ENCODE measurements at regions not wholly inside any gene's neighbourhood (a gene's known extent, or its start where the extent isn't known, plus 50 kb on each side); places are given as distances from the start of the nearest gene placed in this dataset.

- no peak overlapping the region for H3K9ac ChIP-seq (ENCODE audit: control insufficient read depth, insufficient read depth, low read length)
- no peak overlapping the region for H3K4me3 ChIP-seq
- SMC1A ChIA-PET (ENCODE audit: uncharacterized antibody, unreplicated experiment): no interaction called here
- H3K27ac ChIP-seq (ENCODE audit: control insufficient read depth, insufficient read depth): no peak overlapping the region
- FAIRE-seq (no peak), DNase-seq (ENCODE audit: low read depth, low spot score) (no peak), ATAC-seq (no peak)
- in situ Hi-C loops (cut with MboI) (no loop called here), intact Hi-C loops (cut with micrococcal nuclease; ENCODE audit: unreplicated experiment) (no loop called here)
- no TSS peak for BruUV-seq (replicated peaks)
- no peaks in the 10 kb centered on the region for H3K79me2 ChIP-seq (ENCODE audit: control insufficient read depth, insufficient read depth, low read length)
- CTCF ChIA-PET: no interaction called here
- no peaks in the 10 kb centered on the region for H3K4me1 ChIP-seq (ENCODE audit: control insufficient read depth, insufficient read depth, low read length)
- POLR2A ChIA-PET: no interaction called here
- H3K36me3 ChIP-seq (ENCODE audit: control insufficient read depth in 2 of 2, insufficient read depth in 2 of 2, low read length in 1 of 2): no peaks in the 10 kb centered on the region
- no peaks in the 10 kb centered on the region; the same call in 2 of the 3 replicates for H3K9me3 ChIP-seq (replicated peaks; ENCODE audit: control insufficient read depth, insufficient read depth, low read length)
- no peaks in the 10 kb centered on the region for H3K27me3 ChIP-seq (replicated peaks in 1 of 2; ENCODE audit: control insufficient read depth in 2 of 2, insufficient read depth in 2 of 2, low read length in 1 of 2)
- H2AFZ ChIP-seq (ENCODE audit: control insufficient read depth, low read depth, low read length): no peak overlapping the region
- RAD21 ChIA-PET (ENCODE audit: unreplicated experiment): no interaction called here
- 67% methylated on average over 13 of the region's 13 CpGs for WGBS (ENCODE audit: insufficient coverage, insufficient replicate concordance, low lambda C conversion rate, missing lambda C conversion rate)
- H4K20me1 ChIP-seq (ENCODE audit: control insufficient read depth, insufficient read depth): no peaks in the 10 kb centered on the region
- no peak for TF ChIP-seq RFX5 (IDR thresholded peaks at IDR 0.05; ENCODE audit: low read depth, low read length)
- TF ChIP-seq POLR2AphosphoS2 (IDR thresholded peaks at IDR 0.05; ENCODE audit: low read depth, low read length): no peak
- TF ChIP-seq, protein P1, sequence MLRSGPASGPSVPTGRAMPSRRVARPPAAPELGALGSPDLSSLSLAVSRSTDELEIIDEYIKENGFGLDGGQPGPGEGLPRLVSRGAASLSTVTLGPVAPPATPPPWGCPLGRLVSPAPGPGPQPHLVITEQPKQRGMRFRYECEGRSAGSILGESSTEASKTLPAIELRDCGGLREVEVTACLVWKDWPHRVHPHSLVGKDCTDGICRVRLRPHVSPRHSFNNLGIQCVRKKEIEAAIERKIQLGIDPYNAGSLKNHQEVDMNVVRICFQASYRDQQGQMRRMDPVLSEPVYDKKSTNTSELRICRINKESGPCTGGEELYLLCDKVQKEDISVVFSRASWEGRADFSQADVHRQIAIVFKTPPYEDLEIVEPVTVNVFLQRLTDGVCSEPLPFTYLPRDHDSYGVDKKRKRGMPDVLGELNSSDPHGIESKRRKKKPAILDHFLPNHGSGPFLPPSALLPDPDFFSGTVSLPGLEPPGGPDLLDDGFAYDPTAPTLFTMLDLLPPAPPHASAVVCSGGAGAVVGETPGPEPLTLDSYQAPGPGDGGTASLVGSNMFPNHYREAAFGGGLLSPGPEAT (IDR thresholded peaks at IDR 0.05; ENCODE audit: low read depth): no peak
- TF ChIP-seq SPI1 (IDR thresholded peaks at IDR 0.05; ENCODE audit: borderline replicate concordance, insufficient read depth, low read depth, low read length): no peak
- no peak for TF ChIP-seq CBFB (IDR thresholded peaks at IDR 0.05; ENCODE audit: low read depth)
- no peak for TF ChIP-seq GATAD2B (conservative IDR thresholded peaks at IDR 0.05; ENCODE audit: low read depth)
- TF ChIP-seq SMARCA5 (IDR thresholded peaks at IDR 0.05): no peak
- TF ChIP-seq ETV6 (conservative IDR thresholded peaks at IDR 0.05 in 1 of 2, IDR thresholded peaks at IDR 0.05 in 1 of 2; ENCODE audit: borderline replicate concordance in 1 of 2, low read depth in 1 of 2): no peak
- TF ChIP-seq CHD1 (IDR thresholded peaks at IDR 0.05; ENCODE audit: low read depth, low read length): no peak
- TF ChIP-seq HSF1 (IDR thresholded peaks at IDR 0.05; ENCODE audit: low read depth, low read length): no peak
- H3K4me2 ChIP-seq (ENCODE audit: control insufficient read depth, insufficient read depth): no peak overlapping the region
Observed at GRCh38 chr9:88932766-88933165, 58.5 kb upstream of the S1PR3 start.
